ENCODE measurements at regions not wholly inside any gene's neighbourhood (a gene's known extent, or its start where the extent isn't known, plus 50 kb on each side); places are given as distances from the start of the nearest gene placed in this dataset.

DNA sequence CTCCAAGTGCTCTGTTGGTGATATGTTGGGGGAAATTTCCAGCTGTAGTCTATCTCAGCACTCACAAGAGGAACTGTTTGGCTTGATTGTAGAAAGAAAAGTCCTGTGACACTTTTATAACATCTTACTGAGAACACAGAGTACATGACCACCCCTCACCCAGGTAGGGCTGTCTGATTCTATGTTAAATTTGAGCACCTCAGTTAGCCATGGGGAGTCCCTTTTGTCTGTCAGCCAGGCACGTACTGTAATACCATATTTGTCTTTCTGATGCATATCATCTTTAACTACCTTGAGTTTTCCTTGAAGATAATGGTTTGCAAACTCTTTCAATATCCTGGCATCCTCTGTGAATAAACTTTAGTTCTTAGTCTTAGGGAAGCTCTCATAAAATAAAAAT is 164.5 kb downstream of the IZUMO3 start:
- TF ChIP-seq, protein P1, sequence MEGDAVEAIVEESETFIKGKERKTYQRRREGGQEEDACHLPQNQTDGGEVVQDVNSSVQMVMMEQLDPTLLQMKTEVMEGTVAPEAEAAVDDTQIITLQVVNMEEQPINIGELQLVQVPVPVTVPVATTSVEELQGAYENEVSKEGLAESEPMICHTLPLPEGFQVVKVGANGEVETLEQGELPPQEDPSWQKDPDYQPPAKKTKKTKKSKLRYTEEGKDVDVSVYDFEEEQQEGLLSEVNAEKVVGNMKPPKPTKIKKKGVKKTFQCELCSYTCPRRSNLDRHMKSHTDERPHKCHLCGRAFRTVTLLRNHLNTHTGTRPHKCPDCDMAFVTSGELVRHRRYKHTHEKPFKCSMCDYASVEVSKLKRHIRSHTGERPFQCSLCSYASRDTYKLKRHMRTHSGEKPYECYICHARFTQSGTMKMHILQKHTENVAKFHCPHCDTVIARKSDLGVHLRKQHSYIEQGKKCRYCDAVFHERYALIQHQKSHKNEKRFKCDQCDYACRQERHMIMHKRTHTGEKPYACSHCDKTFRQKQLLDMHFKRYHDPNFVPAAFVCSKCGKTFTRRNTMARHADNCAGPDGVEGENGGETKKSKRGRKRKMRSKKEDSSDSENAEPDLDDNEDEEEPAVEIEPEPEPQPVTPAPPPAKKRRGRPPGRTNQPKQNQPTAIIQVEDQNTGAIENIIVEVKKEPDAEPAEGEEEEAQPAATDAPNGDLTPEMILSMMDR (IDR thresholded peaks at IDR 0.05), result no peak
- TF ChIP-seq POLR2A (IDR thresholded peaks at IDR 0.05), result no peak

Measured in lower leg skin (tissue), 3 donors.